Chondrocyte (in vitro differentiated cells): ENCODE measurements at regions not wholly inside any gene's neighbourhood (a gene's known extent, or its start where the extent isn't known, plus 50 kb on each side); places are given as distances from the start of the nearest gene placed in this dataset.

Experiments
- DNase-seq: peaks from one replicate; pipeline ENCODE4 v3.0.0; 2021; ENCODE audit warnings: mixed read lengths, low spot score
- H3K27ac Mint-ChIP-seq: one replicate; pipeline ENCODE4 v1.8.0; 2021; ENCODE audit warnings: mild to moderate bottlenecking, moderate library complexity, mixed read lengths; ENCODE audit not compliant: unreplicated experiment
- H3K27me3 Mint-ChIP-seq: 2 replicates; pipeline ENCODE4 v1.8.0; 2021; ENCODE audit warnings: low read depth, mixed read lengths
- H3K36me3 Mint-ChIP-seq: 2 replicates; pipeline ENCODE4 v1.8.0; 2021; ENCODE audit warnings: low read depth, mixed read lengths
- H3K4me1 Mint-ChIP-seq: 2 replicates; pipeline ENCODE4 v1.8.0; 2021; ENCODE audit warnings: low read depth, mild to moderate bottlenecking, mixed read lengths
- H3K4me3 Mint-ChIP-seq: one replicate; pipeline ENCODE4 v1.8.0; 2021; ENCODE audit warnings: mild to moderate bottlenecking, moderate library complexity, mixed read lengths; ENCODE audit not compliant: unreplicated experiment
- H3K9me3 Mint-ChIP-seq: 2 replicates; pipeline ENCODE4 v1.8.0; 2021; ENCODE audit warnings: low read depth, mixed read lengths
- TF ChIP-seq, protein P1 (sequence below): fragments of 200-600 bp; sonication (generic); IDR thresholded peaks from 2 replicates; pipeline ENCODE4 v1.5.0; 2021; ENCODE audit warnings: antibody characterized with exemption, mild to moderate bottlenecking, moderate library complexity

DNA sequence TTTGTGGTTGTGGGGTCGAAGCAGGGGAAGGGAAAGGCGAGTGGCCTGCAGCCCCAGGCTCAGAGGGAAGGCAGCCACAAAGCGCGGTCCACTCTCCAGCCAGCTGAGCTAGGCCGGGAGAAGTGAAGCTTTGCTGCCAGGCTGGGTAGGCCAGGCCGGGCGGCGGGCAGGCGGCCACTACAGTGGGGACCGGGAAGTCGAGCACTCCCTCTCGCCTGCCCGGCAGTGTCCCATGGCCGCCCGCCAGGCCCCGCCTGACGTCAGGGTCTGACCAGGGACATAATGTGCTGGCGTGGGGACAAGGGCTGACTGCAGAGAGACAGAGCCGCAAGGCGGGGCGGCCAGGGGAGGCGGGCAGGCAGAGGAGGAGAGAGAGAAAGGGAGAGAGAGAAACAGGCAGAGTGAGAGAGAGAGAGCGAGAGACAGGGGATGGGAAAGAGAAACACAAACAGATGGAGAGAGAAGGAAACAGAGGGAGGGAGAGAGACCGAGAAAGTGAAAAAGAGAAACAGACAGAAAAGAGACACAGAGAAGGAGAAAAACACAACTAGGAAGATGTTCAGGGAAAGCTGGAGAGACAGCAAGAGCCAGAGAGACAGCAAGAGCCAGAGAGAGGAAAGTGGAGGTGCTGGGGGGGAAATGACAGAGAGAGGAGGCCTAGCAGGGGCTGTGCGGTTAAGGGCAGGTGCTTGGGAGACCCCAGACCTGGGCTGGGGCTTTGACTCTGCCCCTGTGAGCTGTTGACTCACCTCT, 94.5 kb upstream of the PTPN1 start:
- peak overlapping the region; percentile 35 for H3K4me3 Mint-ChIP-seq
- TF ChIP-seq, protein P1, sequence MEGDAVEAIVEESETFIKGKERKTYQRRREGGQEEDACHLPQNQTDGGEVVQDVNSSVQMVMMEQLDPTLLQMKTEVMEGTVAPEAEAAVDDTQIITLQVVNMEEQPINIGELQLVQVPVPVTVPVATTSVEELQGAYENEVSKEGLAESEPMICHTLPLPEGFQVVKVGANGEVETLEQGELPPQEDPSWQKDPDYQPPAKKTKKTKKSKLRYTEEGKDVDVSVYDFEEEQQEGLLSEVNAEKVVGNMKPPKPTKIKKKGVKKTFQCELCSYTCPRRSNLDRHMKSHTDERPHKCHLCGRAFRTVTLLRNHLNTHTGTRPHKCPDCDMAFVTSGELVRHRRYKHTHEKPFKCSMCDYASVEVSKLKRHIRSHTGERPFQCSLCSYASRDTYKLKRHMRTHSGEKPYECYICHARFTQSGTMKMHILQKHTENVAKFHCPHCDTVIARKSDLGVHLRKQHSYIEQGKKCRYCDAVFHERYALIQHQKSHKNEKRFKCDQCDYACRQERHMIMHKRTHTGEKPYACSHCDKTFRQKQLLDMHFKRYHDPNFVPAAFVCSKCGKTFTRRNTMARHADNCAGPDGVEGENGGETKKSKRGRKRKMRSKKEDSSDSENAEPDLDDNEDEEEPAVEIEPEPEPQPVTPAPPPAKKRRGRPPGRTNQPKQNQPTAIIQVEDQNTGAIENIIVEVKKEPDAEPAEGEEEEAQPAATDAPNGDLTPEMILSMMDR = no peak
- H3K27me3 Mint-ChIP-seq = no peaks in the 10 kb centered on the region
- H3K9me3 Mint-ChIP-seq = peaks cover 8% of the 10 kb centered on the region
- peaks cover 3% of the 10 kb centered on the region for H3K36me3 Mint-ChIP-seq
- DNase-seq = no peak
- peak overlapping the region; percentile 98 for H3K27ac Mint-ChIP-seq
- H3K4me1 Mint-ChIP-seq = peaks cover 14% of the 10 kb centered on the region

GRCh38 chr20:50416269-50417022, 93.7 kb upstream of the PTPN1 start:
- Mint-ChIP-seq H3K4me1 (peaks cover 14% of the 10 kb centered on the region), H3K27me3 (no peaks in the 10 kb centered on the region), H3K36me3 (peaks cover 3% of the 10 kb centered on the region), H3K9me3 (peaks cover 9% of the 10 kb centered on the region), H3K27ac (peak overlapping the region; percentile 98), H3K4me3 (peak overlapping the region; percentile 35)
- DNase-seq = no peak
- TF ChIP-seq, protein P1 = no peak

DNA sequence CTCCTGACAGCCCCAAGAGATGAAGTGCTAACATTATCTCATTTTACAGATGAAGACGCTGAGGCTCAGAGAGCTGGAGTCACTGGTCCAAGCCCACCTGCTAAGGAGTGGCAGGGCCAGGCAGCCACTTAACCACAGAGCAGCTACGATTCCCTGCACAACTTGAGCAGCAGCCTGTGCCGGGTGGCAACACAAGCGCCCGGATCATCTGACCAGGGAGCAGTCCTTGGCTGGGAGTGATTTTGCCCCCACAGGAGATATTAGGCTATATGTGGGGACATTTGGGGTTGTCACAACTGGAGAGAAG, 93.2 kb upstream of the PTPN1 start:
- Mint-ChIP-seq H3K36me3 (peaks cover 3% of the 10 kb centered on the region), H3K27ac (no peak overlapping the region), H3K27me3 (no peaks in the 10 kb centered on the region), H3K4me3 (no peak overlapping the region), H3K4me1 (peaks cover 14% of the 10 kb centered on the region), H3K9me3 (peaks cover 15% of the 10 kb centered on the region)
- TF ChIP-seq, protein P1 = no peak
- DNase-seq = no peak

DNA sequence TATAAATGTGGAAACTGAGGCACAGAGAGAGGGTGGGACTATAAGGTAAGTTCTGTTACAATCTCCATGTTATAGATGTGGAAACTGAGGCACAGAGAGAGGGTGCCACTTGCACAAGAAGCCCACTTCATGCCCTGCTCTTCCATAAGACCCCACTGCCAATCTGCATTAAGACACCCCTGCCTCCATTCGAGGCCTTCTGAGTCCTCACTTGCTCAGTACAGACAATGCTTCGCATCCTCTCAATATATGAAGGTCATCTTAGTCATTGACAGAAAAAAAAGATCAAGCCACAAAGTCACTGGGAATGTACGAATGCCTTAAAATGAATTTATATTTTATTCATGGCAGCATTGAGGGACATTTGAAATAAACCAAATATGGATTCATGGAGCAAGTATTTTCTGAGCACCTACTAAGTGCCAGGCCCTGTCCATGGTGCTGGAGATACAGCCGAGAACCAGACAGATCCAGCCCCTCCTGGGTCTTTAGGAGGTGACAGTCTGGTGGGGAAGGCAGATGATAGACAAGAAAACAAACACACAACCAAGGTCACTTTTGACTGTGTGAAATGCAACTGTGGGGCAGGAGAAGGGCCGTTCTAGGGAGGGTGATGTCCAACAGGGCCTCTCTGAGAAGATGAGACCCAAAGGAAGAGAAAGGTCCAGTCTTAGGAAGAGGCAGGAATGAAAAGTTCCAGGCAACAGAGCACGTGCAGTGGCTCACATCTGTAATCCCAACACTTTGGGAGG, 92.5 kb upstream of the PTPN1 start:
- Mint-ChIP-seq H3K27me3 (no peaks in the 10 kb centered on the region), H3K9me3 (peaks cover 15% of the 10 kb centered on the region), H3K4me1 (peaks cover 17% of the 10 kb centered on the region), H3K27ac (no peak overlapping the region), H3K36me3 (peaks cover 3% of the 10 kb centered on the region), H3K4me3 (no peak overlapping the region)
- TF ChIP-seq, protein P1 = no peak
- no peak for DNase-seq
